HepG2 (cell line): ENCODE measurements at regions not wholly inside any gene's neighbourhood (a gene's known extent, or its start where the extent isn't known, plus 50 kb on each side); places are given as distances from the start of the nearest gene placed in this dataset.

Source experiments
- ATAC-seq: fragments of 200-7000 bp; cut with Tn5 transposase; 3 replicates; pipeline ENCODE4 v1.9.1; 2020; ENCODE audit warnings: mild to moderate bottlenecking, moderate library complexity
- BruUV-seq: library from RNA; stranded (reverse); fragments of 400-500 nt; replicated peaks from 2 replicates; lab custom pipeline; 2021; lab: Mats Ljungman, UMichigan
- CTCF ChIA-PET: fragments of 300-600 bp; formaldehyde crosslinking; extraction: SDS; loops from one replicate; lab custom pipeline; 2021; ENCODE audit warnings: low total read pairs, inconsistent platforms, low intra/inter-chr PET ratio; lab: Yijun Ruan, JAX
- POLR2A ChIA-PET: fragments of 350-600 bp; sonication (Branson Sonifier 250); formaldehyde crosslinking; loops from one replicate; lab custom pipeline; 2020; ENCODE audit warnings: antibody characterized with exemption, inconsistent platforms; lab: Yijun Ruan, JAX
- DNase-seq: peaks from one replicate; pipeline ENCODE4 v3.0.0-alpha.2; 2015; ENCODE audit warnings: low spot score
- FAIRE-seq: peaks from 3 replicates; lab custom pipeline; 2011; peaks lifted over from hg19 to GRCh38; lab: Jason Lieb, UNC
- H2AFZ ChIP-seq: one replicate; pipeline ENCODE4 v1.6.1; 2011; ENCODE audit warnings: low read length, inconsistent platforms
- H3K27ac ChIP-seq: fragments of 300-600 bp; 3 replicates; pipeline ENCODE4 v1.8.0; 2011; ENCODE audit warnings: mixed run types, mild to moderate bottlenecking, mixed read lengths, low read length, inconsistent platforms; ENCODE audit not compliant: insufficient read depth; ENCODE audit errors: extremely low read length
- H3K27me3 ChIP-seq, 2 experiments: fragments of 200-600 bp in 1 of 2; 2 replicates in 1 of 2; 3 replicates in 1 of 2; pipeline versions ENCODE4 v1.6.0 to v1.8.0; 2011; ENCODE audit warnings: low read length in 2 of 2, mild to moderate bottlenecking in 2 of 2, moderate library complexity in 2 of 2, inconsistent platforms in 1 of 2; ENCODE audit not compliant: insufficient read depth in 2 of 2, control insufficient read depth in 1 of 2
- H3K36me3 ChIP-seq, 2 experiments: fragments of 200-600 bp in 1 of 2; replicated peaks in 1 of 2; 2 replicates in 1 of 2; 3 replicates in 1 of 2; pipeline versions ENCODE4 v1.5.1 to v1.8.0; 2011; ENCODE audit warnings: low read length in 2 of 2, inconsistent platforms in 1 of 2; ENCODE audit not compliant: insufficient read depth in 2 of 2, control insufficient read depth in 1 of 2
- H3K4me1 ChIP-seq: 2 replicates; pipeline ENCODE4 v1.5.1; 2012; ENCODE audit warnings: low read length, inconsistent platforms; ENCODE audit not compliant: insufficient read depth
- H3K4me2 ChIP-seq: 2 replicates; pipeline ENCODE4 v1.6.0; 2011; ENCODE audit warnings: low read depth, low read length, inconsistent platforms
- H3K4me3 ChIP-seq, 3 experiments: fragments of 200-600 bp in 1 of 3; sonication (generic), shearing (Covaris generic) in 1 of 3; replicated peaks in 1 of 3; 2 replicates each; pipeline ENCODE4 v1.5.1; 2011 to 2016; ENCODE audit warnings: low read length in 3 of 3, inconsistent platforms in 2 of 3, low read depth in 2 of 3, mild to moderate bottlenecking in 2 of 3, control low read depth in 1 of 3, mixed read lengths in 1 of 3; ENCODE audit not compliant: insufficient read depth in 1 of 3
- H3K79me2 ChIP-seq: one replicate; pipeline ENCODE4 v1.6.1; 2011; ENCODE audit warnings: low read length, inconsistent platforms; ENCODE audit not compliant: insufficient read depth
- H3K9ac ChIP-seq: 2 replicates; pipeline ENCODE4 v1.6.0; 2011; ENCODE audit warnings: mild to moderate bottlenecking, low read depth, low read length, inconsistent platforms; ENCODE audit not compliant: insufficient read depth
- H3K9me3 ChIP-seq: 2 replicates; pipeline ENCODE4 v1.5.1; 2012; ENCODE audit warnings: mild to moderate bottlenecking, low read length
- H4K20me1 ChIP-seq: 2 replicates; pipeline ENCODE4 v1.6.0; 2011; ENCODE audit warnings: inconsistent platforms, mild to moderate bottlenecking, low read length, moderate library complexity; ENCODE audit not compliant: insufficient read depth
- CEBPB ChIP-seq: IDR thresholded peaks from 2 replicates; pipeline ENCODE4 v1.6.1; 2011; ENCODE audit warnings: low read depth, low read length, improper control_type of control experiment, borderline replicate concordance
- DZIP1 ChIP-seq: sonication (generic); formaldehyde crosslinking; IDR thresholded peaks from 2 replicates; pipeline ENCODE4 v1.5.0; 2020; ENCODE audit warnings: mild to moderate bottlenecking, missing genetic modification reagents
- GRHL1 ChIP-seq: sonication (generic); formaldehyde crosslinking; conservative IDR thresholded peaks from 2 replicates; pipeline ENCODE4 v1.8.0; 2022; ENCODE audit warnings: missing genetic modification reagents
- ZFP62 ChIP-seq: sonication (generic); formaldehyde crosslinking; IDR thresholded peaks from 2 replicates; pipeline ENCODE4 v1.4.0; 2020; ENCODE audit warnings: missing genetic modification reagents
- ZNF263 ChIP-seq: sonication (generic); formaldehyde crosslinking; IDR thresholded peaks from 2 replicates; pipeline ENCODE4 v1.4.0; 2020; ENCODE audit warnings: missing genetic modification reagents
- ZNF296 ChIP-seq: sonication (generic); formaldehyde crosslinking; conservative IDR thresholded peaks from 2 replicates; pipeline ENCODE4 v1.5.0; 2020; ENCODE audit warnings: mild to moderate bottlenecking, missing genetic modification reagents
- WGBS: methylation state at CpG from one replicate; pipeline ENCODE4 v1.1.6; 2017; ENCODE audit warnings: low lambda C conversion rate; 5-methylcytosine and 5-hydroxymethylcytosine counted together
- in situ Hi-C: cut with HindIII; loops from 2 replicates; pipeline ENCODE4 v1.10.0; 2017; ENCODE audit warnings: low pct_unique_long_range_greater_than_20kb; ENCODE audit not compliant: extremely low pct_ligation_motif_present
- intact Hi-C: fragments of 100-400 bp; cut with micrococcal nuclease; formaldehyde crosslinking; loops from one replicate; pipeline ENCODE4 v1.10.0; 2022; ENCODE audit not compliant: unreplicated experiment

- no peak overlapping the region for H3K27ac ChIP-seq
- no peak overlapping the region for H3K4me3 ChIP-seq
- in situ Hi-C loops: no loop called here
- no peaks in the 10 kb centered on the region for H3K79me2 ChIP-seq
- no peak overlapping the region for H3K9ac ChIP-seq
- no peaks in the 10 kb centered on the region for H3K36me3 ChIP-seq
- POLR2A ChIA-PET: no interaction called here
- ATAC-seq: no peak
- H3K9me3 ChIP-seq: peaks cover 97% of the 10 kb centered on the region
- H3K4me1 ChIP-seq: no peaks in the 10 kb centered on the region
- TF ChIP-seq ZFP62 (CRISPR knock-in tag) (no peak), DZIP1 (CRISPR knock-in tag) (0 out of 2 replicates have a peak, but pooled peaks have one; percentile 28), ZNF296 (CRISPR knock-in tag) (peak; percentile 20; the same call in 1 of the 2 replicates)
- TF ChIP-seq, all 625 proteins: peak for 2
- DNase-seq (no peak), FAIRE-seq (no peak)
- Histone ChIP-seq H3K27me3 (no peaks in the 10 kb centered on the region), H3K4me2 (no peak overlapping the region), H2AFZ (no peak overlapping the region), H4K20me1 (no peaks in the 10 kb centered on the region)
- no TSS peak for BruUV-seq
- CTCF ChIA-PET: no interaction called here
- intact Hi-C loops: no loop called here
- WGBS: 1% methylated on average over 5 of the region's 5 CpGs
Measured at GRCh38 chr14:28536889-28537288, 229.7 kb upstream of the FOXG1 start.

- no TSS peak for BruUV-seq
- Histone ChIP-seq H3K4me1 (no peaks in the 10 kb centered on the region), H2AFZ (no peak overlapping the region), H3K79me2 (no peaks in the 10 kb centered on the region), H3K9me3 (peaks cover 77% of the 10 kb centered on the region), H3K4me2 (no peak overlapping the region), H3K27me3 (no peaks in the 10 kb centered on the region), H3K9ac (no peak overlapping the region), H3K4me3 (no peak overlapping the region), H3K27ac (no peak overlapping the region), H4K20me1 (no peaks in the 10 kb centered on the region), H3K36me3 (no peaks in the 10 kb centered on the region)
- ChIA-PET CTCF (no interaction called here), POLR2A (no interaction called here)
- ATAC-seq (no peak), FAIRE-seq (no peak), DNase-seq (no peak)
- WGBS: 3% methylated on average over 2 of the region's 2 CpGs
- in situ Hi-C loops: no loop called here
- TF ChIP-seq CEBPB: peak; percentile 75; the same call in 1 of the 2 replicates
- no peak for TF ChIP-seq GRHL1 (CRISPR knock-in tag)
- TF ChIP-seq ZNF263 (CRISPR knock-in tag): no peak
- intact Hi-C loops: no loop called here
Measured at GRCh38 chr14:28542040-28542439, 224.5 kb upstream of the FOXG1 start.
